ENCODE measurements at regions not wholly inside any gene's neighbourhood (a gene's known extent, or its start where the extent isn't known, plus 50 kb on each side); places are given as distances from the start of the nearest gene placed in this dataset.

DNA sequence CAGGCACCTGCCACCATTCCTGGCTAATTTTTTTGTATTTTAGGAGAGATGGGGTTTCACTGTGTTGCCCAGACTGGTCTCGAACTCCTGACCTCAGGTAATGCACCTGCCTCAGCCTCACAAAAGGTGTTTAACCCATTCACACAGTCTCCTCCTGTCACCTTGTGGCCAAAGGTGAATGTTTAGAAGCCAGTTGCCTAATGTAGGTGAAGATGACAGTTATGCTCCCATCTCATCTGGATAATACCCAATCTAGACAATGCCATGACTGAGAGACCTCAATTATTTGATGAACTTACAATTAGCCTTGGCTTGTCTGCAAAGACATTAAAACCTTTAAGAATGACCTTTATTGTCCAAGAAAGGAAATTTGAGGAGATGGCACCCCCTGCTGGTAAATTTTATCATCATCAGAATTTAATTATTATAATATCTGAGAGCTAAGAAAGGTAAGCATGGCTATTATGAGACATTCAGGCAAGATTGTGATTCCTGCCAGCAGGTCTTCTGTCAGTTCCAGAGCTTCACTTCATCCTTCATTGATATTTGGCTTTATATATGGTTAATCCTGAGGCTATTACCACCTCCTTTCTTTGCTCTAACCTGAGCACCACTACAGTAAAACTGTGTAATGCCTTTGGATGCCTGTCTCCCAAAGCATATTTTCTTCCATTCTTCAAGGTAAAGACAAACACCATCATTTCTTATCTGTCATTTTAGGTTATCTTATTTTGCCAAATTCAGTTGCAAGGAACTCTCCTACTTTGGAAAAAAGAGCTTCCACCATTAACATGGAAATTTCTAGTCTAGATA is 117.6 kb downstream of the FAM124B start:
- peak; percentile 36 for DNase-seq
- no peaks in the 10 kb centered on the region for H3K36me3 Mint-ChIP-seq (ENCODE audit: low read depth)
- H3K27me3 Mint-ChIP-seq (ENCODE audit: low read depth): peaks cover 35% of the 10 kb centered on the region
- H3K4me3 Mint-ChIP-seq: no peak overlapping the region
- H3K27ac Mint-ChIP-seq: no peak overlapping the region
- POLR2A ChIA-PET: no interaction called here
- ATAC-seq: no peak
- H3K9me3 Mint-ChIP-seq (ENCODE audit: insufficient read depth): no peaks in the 10 kb centered on the region
- CTCF ChIA-PET: interaction anchor here (0.7 to 9.1 kb wide), 30 partner anchors 10 to 557 kb away, joined by 3 to 157 read pairs (median 4); partner anchors contain the start of gene MRPL44
- no peaks in the 10 kb centered on the region for H3K4me1 Mint-ChIP-seq (ENCODE audit: low read depth)

DNA sequence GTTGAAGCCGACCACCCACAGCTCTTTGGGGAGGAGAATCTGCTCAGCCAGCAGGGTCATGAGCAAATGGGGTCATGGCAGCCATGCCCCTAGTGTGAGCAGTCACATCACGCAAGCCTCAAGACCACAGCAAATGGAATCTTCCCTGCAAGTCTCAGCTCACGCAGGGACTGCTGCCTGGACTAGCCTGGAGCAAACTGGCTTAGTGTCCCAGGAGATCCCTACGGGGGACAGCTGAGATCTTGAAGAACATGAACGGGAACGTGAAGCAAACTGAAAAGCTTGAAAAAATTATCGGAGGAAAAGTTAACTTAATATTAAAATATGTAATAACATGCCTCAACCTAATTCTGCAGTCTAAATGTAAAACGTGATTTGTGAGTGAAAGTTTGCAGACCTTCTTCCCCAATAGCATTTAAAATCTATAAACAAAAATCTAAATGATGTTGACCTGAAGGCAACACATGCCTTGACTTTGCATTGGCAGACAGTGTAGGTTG is 118.4 kb downstream of the FAM124B start:
- ATAC-seq: no peak
- Mint-ChIP-seq H3K27me3 (ENCODE audit: low read depth) (peaks cover 39% of the 10 kb centered on the region), H3K27ac (no peak overlapping the region), H3K4me3 (no peak overlapping the region), H3K9me3 (ENCODE audit: insufficient read depth) (no peaks in the 10 kb centered on the region), H3K36me3 (ENCODE audit: low read depth) (no peaks in the 10 kb centered on the region), H3K4me1 (ENCODE audit: low read depth) (no peaks in the 10 kb centered on the region)
- ChIA-PET POLR2A (interaction anchor here (1.0 kb wide), 1 partner anchor 290 kb away, joined by 3 read pairs; no protein-coding TSS in a partner anchor), CTCF (interaction anchor here (0.9 to 9.1 kb wide), 10 partner anchors 10 to 556 kb away, joined by 3 to 157 read pairs (median 4); partner anchors contain the start of gene MRPL44)
- no peak for DNase-seq

DNA sequence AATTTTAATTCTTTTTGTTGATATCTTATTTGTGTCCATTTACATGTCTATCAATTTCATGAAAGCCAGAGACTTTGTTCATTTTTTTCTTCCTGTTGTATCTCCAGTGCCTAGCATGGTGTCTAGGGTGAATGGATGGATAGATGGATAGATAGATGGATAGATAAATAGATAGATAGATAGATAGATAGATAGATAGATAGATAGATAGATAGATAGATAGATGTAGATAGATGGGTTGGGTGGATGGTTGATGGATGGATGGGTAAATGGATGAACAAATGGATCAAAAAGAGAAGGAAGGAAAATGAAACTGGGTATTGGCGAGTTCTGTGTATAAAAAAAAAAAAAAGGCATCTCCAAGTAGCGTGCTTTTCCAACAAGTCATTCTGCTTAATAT is 120.5 kb downstream of the FAM124B start:
- Mint-ChIP-seq H3K4me3 (no peak overlapping the region), H3K36me3 (ENCODE audit: low read depth) (no peaks in the 10 kb centered on the region), H3K27me3 (ENCODE audit: low read depth) (peaks cover 38% of the 10 kb centered on the region), H3K27ac (no peak overlapping the region), H3K4me1 (ENCODE audit: low read depth) (no peaks in the 10 kb centered on the region), H3K9me3 (ENCODE audit: insufficient read depth) (no peaks in the 10 kb centered on the region)
- ATAC-seq (no peak), DNase-seq (no peak)
- ChIA-PET CTCF (interaction anchor here (4.5 to 9.1 kb wide), 3 partner anchors 287 to 313 kb away, joined by 15 to 157 read pairs (median 130); no protein-coding TSS in a partner anchor), POLR2A (no interaction called here)

- ATAC-seq: no peak
- peaks cover 31% of the 10 kb centered on the region for H3K27me3 Mint-ChIP-seq (ENCODE audit: low read depth)
These were observed 123.4 kb downstream of the FAM124B start for GRCh38 chr2:224278531-224278930.

GRCh38 chr2:224276251-224276650 is 125.7 kb downstream of the FAM124B start:
- Mint-ChIP-seq H3K4me3 (no peak overlapping the region), H3K36me3 (ENCODE audit: low read depth) (no peaks in the 10 kb centered on the region), H3K27me3 (ENCODE audit: low read depth) (peaks cover 28% of the 10 kb centered on the region), H3K4me1 (ENCODE audit: low read depth) (no peaks in the 10 kb centered on the region), H3K9me3 (ENCODE audit: insufficient read depth) (no peaks in the 10 kb centered on the region), H3K27ac (no peak overlapping the region)
- ChIA-PET CTCF (interaction anchor here (1.2 to 2.5 kb wide), 3 partner anchors 8 to 306 kb away, joined by 3 to 11 read pairs (median 4); no protein-coding TSS in a partner anchor), POLR2A (no interaction called here)
- no peak for ATAC-seq
- no peak for DNase-seq

More at GRCh38 chr2:224278531-224278930, 123.4 kb downstream of the FAM124B start:
- ChIA-PET CTCF (interaction anchor here (1.3 to 4.6 kb wide), 2 partner anchors 285 to 308 kb away, joined by 3 to 15 read pairs; no protein-coding TSS in a partner anchor), POLR2A (no interaction called here)
- no peak for DNase-seq
- H3K9me3 Mint-ChIP-seq (ENCODE audit: insufficient read depth): no peaks in the 10 kb centered on the region
- no peak overlapping the region for H3K4me3 Mint-ChIP-seq
- H3K36me3 Mint-ChIP-seq (ENCODE audit: low read depth): no peaks in the 10 kb centered on the region
- H3K4me1 Mint-ChIP-seq (ENCODE audit: low read depth): no peaks in the 10 kb centered on the region
- H3K27ac Mint-ChIP-seq: no peak overlapping the region

GRCh38 chr2:224272237-224272910 is 129.5 kb downstream of the FAM124B start:
- POLR2A ChIA-PET: no interaction called here
- Mint-ChIP-seq H3K4me1 (ENCODE audit: low read depth) (no peaks in the 10 kb centered on the region), H3K27ac (no peak overlapping the region), H3K36me3 (ENCODE audit: low read depth) (no peaks in the 10 kb centered on the region), H3K4me3 (no peak overlapping the region), H3K9me3 (ENCODE audit: insufficient read depth) (no peaks in the 10 kb centered on the region), H3K27me3 (ENCODE audit: low read depth) (peaks cover 10% of the 10 kb centered on the region)
- no peak for ATAC-seq
- no peak for DNase-seq
- CTCF ChIA-PET: interaction anchor here (1.9 kb wide), 1 partner anchor 278 kb away, joined by 4 read pairs; no protein-coding TSS in a partner anchor

DNA sequence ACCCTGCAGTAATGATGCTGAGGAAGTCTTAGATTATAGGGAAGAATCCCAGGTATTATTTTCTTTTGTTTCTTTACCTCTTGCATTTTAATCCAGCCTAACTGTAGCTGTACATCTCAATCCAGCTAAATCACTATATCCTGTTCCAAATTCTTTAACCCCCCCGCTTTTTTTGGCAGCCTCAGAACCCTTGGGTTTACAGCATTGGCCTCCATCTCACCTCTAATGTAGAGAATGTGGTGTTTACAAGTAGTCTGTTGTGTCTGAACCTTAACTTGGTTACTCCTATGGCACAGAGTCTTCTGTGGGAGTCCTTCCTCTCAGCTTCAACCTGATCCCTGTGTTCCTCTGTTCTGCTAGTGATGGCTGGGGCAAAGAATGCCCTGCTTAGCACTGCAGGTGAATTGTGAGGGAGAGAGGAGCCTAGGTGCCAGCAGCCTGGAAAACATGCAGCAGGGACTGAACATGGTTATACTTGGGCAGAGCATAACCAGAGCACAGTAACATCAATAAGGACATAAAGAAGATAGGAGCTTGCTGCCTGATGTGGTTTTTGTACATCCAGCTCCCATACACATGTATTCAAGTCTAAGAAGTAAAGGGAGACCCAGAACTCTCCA is 130.2 kb downstream of the FAM124B start:
- ChIA-PET POLR2A (no interaction called here), CTCF (interaction anchor here (1.1 to 1.9 kb wide), 2 partner anchors 12 to 278 kb away, joined by 4 read pairs; no protein-coding TSS in a partner anchor)
- H3K4me3 Mint-ChIP-seq: no peak overlapping the region
- peaks cover 12% of the 10 kb centered on the region for H3K27me3 Mint-ChIP-seq (ENCODE audit: low read depth)
- no peak for DNase-seq
- H3K9me3 Mint-ChIP-seq (ENCODE audit: insufficient read depth): no peaks in the 10 kb centered on the region
- ATAC-seq: no peak
- H3K27ac Mint-ChIP-seq: no peak overlapping the region
- no peaks in the 10 kb centered on the region for H3K4me1 Mint-ChIP-seq (ENCODE audit: low read depth)
- H3K36me3 Mint-ChIP-seq (ENCODE audit: low read depth): no peaks in the 10 kb centered on the region

DNA sequence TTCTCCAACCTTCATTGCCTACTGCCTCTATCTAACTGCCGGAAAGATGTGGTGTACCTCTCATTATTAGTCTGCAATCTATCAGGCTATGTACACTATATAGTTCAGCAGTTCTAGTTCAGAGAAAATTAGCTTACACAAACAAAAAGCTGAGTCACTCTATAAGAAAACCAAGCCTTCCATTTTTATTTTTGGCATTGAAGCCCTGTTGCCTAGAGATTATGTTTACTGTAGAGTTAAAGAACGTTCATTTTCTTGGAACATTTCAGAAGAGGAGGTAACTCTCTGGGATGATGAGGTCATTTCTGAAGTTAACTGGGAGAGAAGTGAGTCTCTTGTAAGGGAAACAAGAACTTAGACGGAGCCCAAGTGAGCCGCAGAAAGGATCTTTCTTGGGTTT is 133.5 kb downstream of the FAM124B start:
- no peak overlapping the region for H3K4me3 Mint-ChIP-seq
- CTCF ChIA-PET: no interaction called here
- no peak overlapping the region for H3K27ac Mint-ChIP-seq
- H3K9me3 Mint-ChIP-seq (ENCODE audit: insufficient read depth): no peaks in the 10 kb centered on the region
- POLR2A ChIA-PET: no interaction called here
- H3K4me1 Mint-ChIP-seq (ENCODE audit: low read depth): no peaks in the 10 kb centered on the region
- H3K27me3 Mint-ChIP-seq (ENCODE audit: low read depth): peaks cover 19% of the 10 kb centered on the region
- ATAC-seq (no peak), DNase-seq (no peak)
- no peaks in the 10 kb centered on the region for H3K36me3 Mint-ChIP-seq (ENCODE audit: low read depth)

- ChIA-PET POLR2A (no interaction called here), CTCF (no interaction called here)
- DNase-seq: no peak
- Mint-ChIP-seq H3K9me3 (ENCODE audit: insufficient read depth) (no peaks in the 10 kb centered on the region), H3K4me3 (no peak overlapping the region), H3K27me3 (ENCODE audit: low read depth) (peaks cover 17% of the 10 kb centered on the region), H3K27ac (no peak overlapping the region), H3K4me1 (ENCODE audit: low read depth) (no peaks in the 10 kb centered on the region), H3K36me3 (ENCODE audit: low read depth) (no peaks in the 10 kb centered on the region)
- no peak for ATAC-seq
These were observed 137.6 kb downstream of the FAM124B start for GRCh38 chr2:224264259-224264658.

- DNase-seq (no peak), ATAC-seq (no peak)
- Mint-ChIP-seq H3K4me3 (no peak overlapping the region), H3K36me3 (ENCODE audit: low read depth) (no peaks in the 10 kb centered on the region), H3K4me1 (ENCODE audit: low read depth) (no peaks in the 10 kb centered on the region), H3K27me3 (ENCODE audit: low read depth) (peaks cover 20% of the 10 kb centered on the region), H3K9me3 (ENCODE audit: insufficient read depth) (no peaks in the 10 kb centered on the region), H3K27ac (no peak overlapping the region)
- ChIA-PET CTCF (no interaction called here), POLR2A (no interaction called here)
These were observed 138.3 kb downstream of the FAM124B start for GRCh38 chr2:224263571-224264043.

GRCh38 chr2:224261326-224261725 is 140.6 kb downstream of the FAM124B start:
- Mint-ChIP-seq H3K36me3 (ENCODE audit: low read depth) (no peaks in the 10 kb centered on the region), H3K4me1 (ENCODE audit: low read depth) (no peaks in the 10 kb centered on the region), H3K9me3 (ENCODE audit: insufficient read depth) (no peaks in the 10 kb centered on the region), H3K27me3 (ENCODE audit: low read depth) (peaks cover 26% of the 10 kb centered on the region), H3K4me3 (no peak overlapping the region), H3K27ac (no peak overlapping the region)
- ChIA-PET CTCF (no interaction called here), POLR2A (no interaction called here)
- DNase-seq (no peak), ATAC-seq (no peak)
